ENCODE measurements at regions not wholly inside any gene's neighbourhood (a gene's known extent, or its start where the extent isn't known, plus 50 kb on each side); places are given as distances from the start of the nearest gene placed in this dataset.

DNA sequence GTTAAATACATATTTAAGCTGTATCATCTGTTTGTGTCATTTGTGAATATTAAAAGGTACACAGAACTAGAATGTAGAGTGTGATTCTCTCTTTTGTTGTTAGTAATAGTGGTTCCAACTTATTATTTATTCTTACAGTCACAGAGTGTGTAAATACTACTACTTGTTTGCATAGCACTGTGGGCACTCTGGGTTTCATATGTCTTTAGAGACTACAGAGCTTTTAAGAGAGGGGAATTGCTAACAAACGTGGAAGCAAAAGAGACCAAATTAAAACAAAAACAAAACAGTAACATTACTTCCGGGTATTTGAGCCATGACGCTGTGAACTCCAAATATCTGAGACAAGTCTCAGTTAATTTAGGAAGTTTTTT, 828.0 kb upstream of the DPPA4 start:
- no peaks in the 10 kb centered on the region for H3K9me3 ChIP-seq
- no peak overlapping the region for H3K4me3 ChIP-seq
- intact Hi-C loops (cut with DNase I; ENCODE audit: low total_unique reads): no loop called here
- H3K27me3 ChIP-seq: no peaks in the 10 kb centered on the region
- TF ChIP-seq, protein P1, sequence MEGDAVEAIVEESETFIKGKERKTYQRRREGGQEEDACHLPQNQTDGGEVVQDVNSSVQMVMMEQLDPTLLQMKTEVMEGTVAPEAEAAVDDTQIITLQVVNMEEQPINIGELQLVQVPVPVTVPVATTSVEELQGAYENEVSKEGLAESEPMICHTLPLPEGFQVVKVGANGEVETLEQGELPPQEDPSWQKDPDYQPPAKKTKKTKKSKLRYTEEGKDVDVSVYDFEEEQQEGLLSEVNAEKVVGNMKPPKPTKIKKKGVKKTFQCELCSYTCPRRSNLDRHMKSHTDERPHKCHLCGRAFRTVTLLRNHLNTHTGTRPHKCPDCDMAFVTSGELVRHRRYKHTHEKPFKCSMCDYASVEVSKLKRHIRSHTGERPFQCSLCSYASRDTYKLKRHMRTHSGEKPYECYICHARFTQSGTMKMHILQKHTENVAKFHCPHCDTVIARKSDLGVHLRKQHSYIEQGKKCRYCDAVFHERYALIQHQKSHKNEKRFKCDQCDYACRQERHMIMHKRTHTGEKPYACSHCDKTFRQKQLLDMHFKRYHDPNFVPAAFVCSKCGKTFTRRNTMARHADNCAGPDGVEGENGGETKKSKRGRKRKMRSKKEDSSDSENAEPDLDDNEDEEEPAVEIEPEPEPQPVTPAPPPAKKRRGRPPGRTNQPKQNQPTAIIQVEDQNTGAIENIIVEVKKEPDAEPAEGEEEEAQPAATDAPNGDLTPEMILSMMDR (IDR thresholded peaks at IDR 0.05): no peak
- TF ChIP-seq POLR2A (IDR thresholded peaks at IDR 0.05): no peak
- no peaks in the 10 kb centered on the region for H3K4me1 ChIP-seq
- no peak for DNase-seq
- H3K36me3 ChIP-seq: no peaks in the 10 kb centered on the region
- H3K27ac ChIP-seq: no peak overlapping the region

DNA sequence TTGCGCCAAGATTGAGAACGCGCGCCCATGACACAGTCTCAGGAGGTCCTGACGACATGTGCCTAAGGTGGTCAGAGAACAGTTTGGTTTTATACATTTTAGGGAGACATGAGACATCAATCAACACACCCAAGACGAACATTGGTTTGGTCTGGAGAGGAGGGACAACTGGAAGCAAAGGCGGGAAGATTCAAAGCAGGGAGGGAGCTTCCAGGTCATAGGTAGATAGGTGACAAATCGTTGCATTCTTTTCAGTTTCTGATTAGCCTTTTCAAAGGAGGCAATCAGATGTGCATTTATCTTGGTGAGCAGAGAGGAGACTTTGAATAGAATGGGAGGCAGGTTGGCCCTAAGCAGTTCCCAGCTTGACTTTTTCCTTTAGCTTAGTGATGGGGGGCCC, 828.4 kb upstream of the DPPA4 start:
- no peak overlapping the region for H3K27ac ChIP-seq
- no peaks in the 10 kb centered on the region for H3K36me3 ChIP-seq
- no peaks in the 10 kb centered on the region for H3K9me3 ChIP-seq
- H3K4me1 ChIP-seq: no peaks in the 10 kb centered on the region
- intact Hi-C loops (cut with DNase I; ENCODE audit: low total_unique reads): no loop called here
- TF ChIP-seq, protein P1 (IDR thresholded peaks at IDR 0.05): no peak
- TF ChIP-seq POLR2A (IDR thresholded peaks at IDR 0.05): no peak
- H3K4me3 ChIP-seq: no peak overlapping the region
- H3K27me3 ChIP-seq: no peaks in the 10 kb centered on the region
- DNase-seq: no peak

- TF ChIP-seq, protein P1 (IDR thresholded peaks at IDR 0.05): no peak
- no peak for TF ChIP-seq POLR2A (IDR thresholded peaks at IDR 0.05)
- Histone ChIP-seq H3K4me1 (no peaks in the 10 kb centered on the region), H3K36me3 (no peaks in the 10 kb centered on the region), H3K27ac (no peak overlapping the region), H3K4me3 (no peak overlapping the region), H3K9me3 (no peaks in the 10 kb centered on the region), H3K27me3 (no peaks in the 10 kb centered on the region)
- DNase-seq: no peak
- intact Hi-C loops (cut with DNase I; ENCODE audit: low total_unique reads): no loop called here
Measured at GRCh38 chr3:110166791-110167190, 829.4 kb upstream of the DPPA4 start.

DNA sequence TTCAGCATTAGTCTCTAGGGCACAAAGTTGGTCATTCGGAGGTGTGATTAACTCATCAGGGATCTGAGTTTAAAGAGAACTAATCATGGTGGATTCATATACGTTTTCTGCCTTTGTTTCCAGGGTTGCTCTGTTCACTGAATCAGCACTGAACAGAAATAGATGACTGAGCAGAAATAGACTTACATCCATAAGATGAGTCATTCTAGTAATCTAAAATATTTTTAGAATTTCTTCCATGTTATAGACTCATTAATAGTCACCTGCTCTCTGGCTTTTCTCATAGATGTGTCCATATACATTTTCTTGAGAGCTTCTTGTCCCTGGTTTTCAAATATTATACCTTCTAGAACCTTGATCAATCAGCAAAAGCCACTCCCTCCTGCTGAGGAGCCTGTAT, 837.6 kb upstream of the DPPA4 start:
- Histone ChIP-seq H3K27ac (no peak overlapping the region), H3K9me3 (no peaks in the 10 kb centered on the region), H3K27me3 (no peaks in the 10 kb centered on the region), H3K36me3 (no peaks in the 10 kb centered on the region), H3K4me3 (no peak overlapping the region), H3K4me1 (no peaks in the 10 kb centered on the region)
- TF ChIP-seq, protein P1 (IDR thresholded peaks at IDR 0.05): no peak
- no peak for TF ChIP-seq POLR2A (IDR thresholded peaks at IDR 0.05)
- no peak for DNase-seq
- intact Hi-C loops (cut with DNase I; ENCODE audit: low total_unique reads): no loop called here

DNA sequence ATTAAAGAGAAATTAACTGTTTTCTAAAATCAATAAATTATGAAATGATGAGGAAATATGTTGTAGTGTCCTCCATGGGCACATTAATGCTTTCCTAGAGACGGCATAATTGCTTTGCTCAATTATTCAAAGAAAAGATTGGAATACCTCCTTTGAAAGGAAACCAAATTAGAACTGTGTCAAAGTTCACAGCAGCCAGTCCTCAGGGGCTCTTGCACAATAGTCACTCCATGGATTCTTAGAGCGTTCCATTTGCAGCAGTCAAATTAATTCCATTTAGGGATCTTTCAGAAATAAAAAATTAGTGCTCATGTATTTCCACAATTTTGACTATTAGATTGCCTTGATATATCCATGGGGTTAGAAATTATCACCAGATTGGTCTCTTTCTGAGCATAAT, 841.6 kb upstream of the DPPA4 start:
- no peak overlapping the region for H3K27ac ChIP-seq
- H3K27me3 ChIP-seq: no peaks in the 10 kb centered on the region
- TF ChIP-seq, protein P1 (IDR thresholded peaks at IDR 0.05): no peak
- no peak for TF ChIP-seq POLR2A (IDR thresholded peaks at IDR 0.05)
- DNase-seq: no peak
- intact Hi-C loops (cut with DNase I; ENCODE audit: low total_unique reads): no loop called here
- no peaks in the 10 kb centered on the region for H3K9me3 ChIP-seq
- no peaks in the 10 kb centered on the region for H3K36me3 ChIP-seq
- H3K4me1 ChIP-seq: no peaks in the 10 kb centered on the region
- H3K4me3 ChIP-seq: no peak overlapping the region

Data from uterus (tissue), 3 donors.